GM19025 (cell line): ENCODE measurements at regions not wholly inside any gene's neighbourhood (a gene's known extent, or its start where the extent isn't known, plus 50 kb on each side); places are given as distances from the start of the nearest gene placed in this dataset.

Experiments used
- ATAC-seq: cut with Tn5 transposase; IDR thresholded peaks from one replicate; pipeline ENCODE4 v1.9.1; 2021; ENCODE audit warnings: mild to moderate bottlenecking, low read depth, moderate library complexity; ENCODE audit not compliant: unreplicated experiment

GRCh38 chr1:59133997-59134396 is 162.9 kb upstream of the FGGY start:
- no peak for ATAC-seq

- no peak for ATAC-seq
These were observed 161.1 kb upstream of the FGGY start for GRCh38 chr1:59135761-59136255.

GRCh38 chr1:59136541-59137275 is 160.2 kb upstream of the FGGY start:
- no peak for ATAC-seq

- no peak for ATAC-seq
These were observed 159.6 kb upstream of the FGGY start for GRCh38 chr1:59137276-59137615.

GRCh38 chr1:59137968-59138367 is 158.9 kb upstream of the FGGY start:
- no peak for ATAC-seq

- ATAC-seq: no peak
These were observed 158.5 kb upstream of the FGGY start for GRCh38 chr1:59138402-59138801.

- ATAC-seq: no peak
These were observed 157.5 kb upstream of the FGGY start for GRCh38 chr1:59139396-59139795.

GRCh38 chr1:59141267-59141863 is 155.5 kb upstream of the FGGY start:
- no peak for ATAC-seq

GRCh38 chr1:59142311-59143132 is 154.4 kb upstream of the FGGY start:
- ATAC-seq: no peak

GRCh38 chr1:59143133-59143487 is 153.8 kb upstream of the FGGY start:
- ATAC-seq: no peak

DNA sequence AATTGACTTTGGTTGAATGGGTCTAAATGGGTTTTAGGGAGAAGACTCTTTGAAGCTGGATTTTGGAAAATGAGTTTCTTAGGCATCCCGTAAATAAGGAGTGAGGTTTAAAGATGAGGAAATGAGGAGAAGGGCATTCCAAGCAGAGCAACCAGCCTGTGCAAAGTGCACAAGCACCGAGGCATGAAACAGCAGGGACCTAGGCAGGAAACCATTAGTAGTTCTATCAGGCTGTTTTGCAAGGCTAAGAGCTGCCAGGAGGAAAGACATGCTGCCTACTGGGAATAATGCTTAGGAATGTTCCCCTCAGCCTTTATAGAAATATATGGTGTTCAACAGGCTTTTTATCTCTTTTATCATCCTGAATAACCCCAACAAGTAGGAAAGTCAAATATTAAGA is 153.1 kb upstream of the FGGY start:
- ATAC-seq: no peak

GRCh38 chr1:59144959-59145358 is 151.9 kb upstream of the FGGY start:
- ATAC-seq: no peak

- no peak for ATAC-seq
These were observed 150.8 kb upstream of the FGGY start for GRCh38 chr1:59146056-59146455.

- peak; percentile 74 for ATAC-seq
These were observed 150.1 kb upstream of the FGGY start for GRCh38 chr1:59146651-59147358.

DNA sequence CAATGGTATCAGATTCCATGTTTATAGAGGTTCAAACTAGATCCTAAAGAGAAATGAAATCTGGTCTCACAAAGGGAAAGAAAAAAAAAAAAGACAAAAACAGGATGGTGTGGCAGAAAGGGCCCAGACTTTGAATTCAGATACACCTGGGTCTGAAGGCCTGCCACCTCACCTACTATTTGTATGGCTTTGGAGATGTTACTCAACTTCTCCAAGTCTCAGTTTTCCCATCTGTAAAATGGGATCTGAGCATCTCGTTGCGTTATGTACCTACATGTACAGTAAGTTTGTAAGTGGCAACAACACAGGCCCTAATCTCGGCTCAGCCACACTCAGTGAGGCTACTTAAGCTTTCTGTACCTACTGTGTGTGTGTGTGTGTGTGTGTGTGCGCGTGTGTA is 147.5 kb upstream of the FGGY start:
- no peak for ATAC-seq

- peak; percentile 53 for ATAC-seq
These were observed 146.1 kb upstream of the FGGY start for GRCh38 chr1:59150577-59151386.

DNA sequence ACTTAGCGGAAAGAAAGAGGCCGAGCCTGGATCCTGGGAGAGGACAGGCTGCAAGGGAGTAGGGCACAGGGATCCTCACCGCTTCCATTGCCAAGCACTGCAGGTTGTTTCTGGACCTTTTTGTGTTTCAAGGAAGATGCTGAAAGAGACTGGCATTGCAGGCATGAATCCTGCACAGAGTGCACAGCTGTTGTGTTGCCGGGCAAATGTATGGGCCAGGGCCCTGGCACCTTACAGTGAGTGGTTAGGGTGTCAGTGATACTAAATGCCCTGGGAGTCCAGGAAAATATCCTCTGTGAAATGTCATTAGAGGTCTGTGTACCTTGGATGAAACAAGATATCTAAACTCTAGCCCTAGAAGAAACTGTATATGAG is 145.5 kb upstream of the FGGY start:
- ATAC-seq: no peak

GRCh38 chr1:59151860-59152259 is 145.0 kb upstream of the FGGY start:
- no peak for ATAC-seq

DNA sequence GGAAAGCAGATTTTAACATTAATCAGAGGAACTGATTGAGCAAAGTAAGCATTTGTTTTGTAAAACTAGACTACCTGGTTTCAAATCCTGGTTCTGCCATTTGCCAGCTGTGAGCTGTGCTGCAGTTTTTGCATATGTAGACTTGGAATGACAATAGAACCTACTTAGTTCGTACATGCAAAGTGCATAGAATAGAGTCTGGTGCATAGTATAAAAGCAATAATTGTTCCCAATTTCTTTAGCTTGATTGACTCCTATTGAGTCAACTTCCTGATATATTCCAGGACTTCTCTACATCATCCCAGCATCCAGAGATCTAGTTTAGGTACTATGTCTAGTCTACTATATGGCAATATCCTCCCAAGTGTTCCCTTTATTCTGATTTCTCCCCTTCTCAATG is 144.4 kb upstream of the FGGY start:
- no peak for ATAC-seq

DNA sequence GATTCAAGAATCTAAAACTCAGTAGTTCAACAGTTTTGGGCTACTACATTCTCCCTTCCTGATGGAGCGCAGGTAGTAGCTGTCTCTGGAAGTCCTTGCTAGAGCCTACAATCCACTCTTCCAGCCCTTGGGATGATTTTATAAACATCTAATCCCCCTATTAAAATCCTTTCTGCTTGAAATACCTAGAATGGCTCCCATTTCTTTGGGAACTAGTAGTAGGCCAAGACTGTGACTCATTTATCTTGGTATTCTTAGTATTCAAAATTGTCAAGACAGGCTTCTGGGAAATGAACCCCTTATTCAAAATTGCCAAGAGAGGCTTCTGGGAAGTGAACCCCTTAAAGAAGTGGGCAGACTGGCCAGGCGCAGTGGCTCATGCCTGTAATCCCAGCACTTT is 142.5 kb upstream of the FGGY start:
- ATAC-seq: no peak
